Mesothelial cell of epicardium (in vitro differentiated cells): ENCODE measurements at regions not wholly inside any gene's neighbourhood (a gene's known extent, or its start where the extent isn't known, plus 50 kb on each side); places are given as distances from the start of the nearest gene placed in this dataset.

ENCODE experiments used
- DNase-seq, 2 experiments: peaks; one replicate each; pipeline ENCODE4 v3.0.0; 2021; ENCODE audit warnings: low spot score in 2 of 2; ENCODE audit not compliant: unreplicated experiment in 2 of 2
- H3K27ac Mint-ChIP-seq: 2 replicates; pipeline ENCODE4 v1.8.0; 2021; ENCODE audit warnings: mixed read lengths
- H3K27me3 Mint-ChIP-seq: 2 replicates; pipeline ENCODE4 v1.8.0; 2021; ENCODE audit warnings: low read depth, mixed read lengths
- H3K36me3 Mint-ChIP-seq: 2 replicates; pipeline ENCODE4 v1.8.0; 2021; ENCODE audit warnings: mixed read lengths
- H3K4me1 Mint-ChIP-seq: 2 replicates; pipeline ENCODE4 v1.8.0; 2021; ENCODE audit warnings: mixed read lengths
- H3K4me3 Mint-ChIP-seq: 2 replicates; pipeline ENCODE4 v1.8.0; 2021; ENCODE audit warnings: mild to moderate bottlenecking, moderate library complexity, mixed read lengths
- H3K9me3 Mint-ChIP-seq: 2 replicates; pipeline ENCODE4 v1.8.0; 2021; ENCODE audit warnings: mixed read lengths
- TF ChIP-seq, protein P1 (sequence below): fragments of 200-600 bp; sonication (generic); IDR thresholded peaks from one replicate; pipeline ENCODE4 v1.5.0; 2021; ENCODE audit warnings: antibody characterized with exemption; ENCODE audit not compliant: unreplicated experiment

DNA sequence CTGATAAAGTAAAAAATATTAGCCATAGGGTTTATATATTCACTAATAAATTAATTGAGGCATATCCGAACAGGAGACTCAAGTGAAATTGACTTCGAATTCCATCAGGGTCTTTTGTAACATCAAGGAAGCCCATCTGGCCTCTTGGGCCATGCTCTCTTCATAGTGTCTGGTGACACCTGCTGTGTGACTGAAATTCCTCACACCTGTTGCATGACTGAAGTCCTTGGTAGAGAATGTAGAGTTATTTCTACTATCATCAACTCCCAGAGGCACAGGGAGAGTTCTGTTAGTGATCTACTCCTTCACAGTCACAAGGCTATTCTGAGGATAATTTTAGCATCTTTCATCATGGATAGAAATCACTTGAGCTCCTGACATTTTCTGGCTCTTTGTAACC is 138.3 kb upstream of the LSM8 start:
- Mint-ChIP-seq H3K36me3 (no peaks in the 10 kb centered on the region), H3K4me3 (no peak overlapping the region), H3K27ac (no peak overlapping the region)

GRCh38 chr7:118046086-118046485 is 137.9 kb upstream of the LSM8 start:
- DNase-seq: no peak
- no peaks in the 10 kb centered on the region for H3K36me3 Mint-ChIP-seq
- H3K4me1 Mint-ChIP-seq: peaks cover 15% of the 10 kb centered on the region

More for the DNA sequence above, 138.3 kb upstream of the LSM8 start:
- Mint-ChIP-seq H3K9me3 (no peaks in the 10 kb centered on the region), H3K27me3 (no peaks in the 10 kb centered on the region), H3K4me1 (peaks cover 18% of the 10 kb centered on the region)
- no peak for DNase-seq
- TF ChIP-seq, protein P1, sequence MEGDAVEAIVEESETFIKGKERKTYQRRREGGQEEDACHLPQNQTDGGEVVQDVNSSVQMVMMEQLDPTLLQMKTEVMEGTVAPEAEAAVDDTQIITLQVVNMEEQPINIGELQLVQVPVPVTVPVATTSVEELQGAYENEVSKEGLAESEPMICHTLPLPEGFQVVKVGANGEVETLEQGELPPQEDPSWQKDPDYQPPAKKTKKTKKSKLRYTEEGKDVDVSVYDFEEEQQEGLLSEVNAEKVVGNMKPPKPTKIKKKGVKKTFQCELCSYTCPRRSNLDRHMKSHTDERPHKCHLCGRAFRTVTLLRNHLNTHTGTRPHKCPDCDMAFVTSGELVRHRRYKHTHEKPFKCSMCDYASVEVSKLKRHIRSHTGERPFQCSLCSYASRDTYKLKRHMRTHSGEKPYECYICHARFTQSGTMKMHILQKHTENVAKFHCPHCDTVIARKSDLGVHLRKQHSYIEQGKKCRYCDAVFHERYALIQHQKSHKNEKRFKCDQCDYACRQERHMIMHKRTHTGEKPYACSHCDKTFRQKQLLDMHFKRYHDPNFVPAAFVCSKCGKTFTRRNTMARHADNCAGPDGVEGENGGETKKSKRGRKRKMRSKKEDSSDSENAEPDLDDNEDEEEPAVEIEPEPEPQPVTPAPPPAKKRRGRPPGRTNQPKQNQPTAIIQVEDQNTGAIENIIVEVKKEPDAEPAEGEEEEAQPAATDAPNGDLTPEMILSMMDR: no peak

GRCh38 chr7:118046801-118047200 is 137.2 kb upstream of the LSM8 start:
- H3K9me3 Mint-ChIP-seq: no peaks in the 10 kb centered on the region
- no peaks in the 10 kb centered on the region for H3K27me3 Mint-ChIP-seq
- no peak for DNase-seq
- H3K4me1 Mint-ChIP-seq: peaks cover 9% of the 10 kb centered on the region
- H3K27ac Mint-ChIP-seq: no peak overlapping the region
- H3K36me3 Mint-ChIP-seq: no peaks in the 10 kb centered on the region
- TF ChIP-seq, protein P1: no peak
- H3K4me3 Mint-ChIP-seq: no peak overlapping the region

More at GRCh38 chr7:118046086-118046485, 137.9 kb upstream of the LSM8 start:
- Mint-ChIP-seq H3K27me3 (no peaks in the 10 kb centered on the region), H3K9me3 (no peaks in the 10 kb centered on the region), H3K4me3 (no peak overlapping the region), H3K27ac (no peak overlapping the region)
- TF ChIP-seq, protein P1: no peak

- no peaks in the 10 kb centered on the region for H3K36me3 Mint-ChIP-seq
- TF ChIP-seq, protein P1: no peak
- H3K27me3 Mint-ChIP-seq: no peaks in the 10 kb centered on the region
- peak overlapping the region; percentile 14 for H3K27ac Mint-ChIP-seq
- H3K4me1 Mint-ChIP-seq: peaks cover 6% of the 10 kb centered on the region
- H3K4me3 Mint-ChIP-seq: no peak overlapping the region
- H3K9me3 Mint-ChIP-seq: no peaks in the 10 kb centered on the region
- DNase-seq: no peak
These were observed 131.6 kb upstream of the LSM8 start for GRCh38 chr7:118052336-118052735.

DNA sequence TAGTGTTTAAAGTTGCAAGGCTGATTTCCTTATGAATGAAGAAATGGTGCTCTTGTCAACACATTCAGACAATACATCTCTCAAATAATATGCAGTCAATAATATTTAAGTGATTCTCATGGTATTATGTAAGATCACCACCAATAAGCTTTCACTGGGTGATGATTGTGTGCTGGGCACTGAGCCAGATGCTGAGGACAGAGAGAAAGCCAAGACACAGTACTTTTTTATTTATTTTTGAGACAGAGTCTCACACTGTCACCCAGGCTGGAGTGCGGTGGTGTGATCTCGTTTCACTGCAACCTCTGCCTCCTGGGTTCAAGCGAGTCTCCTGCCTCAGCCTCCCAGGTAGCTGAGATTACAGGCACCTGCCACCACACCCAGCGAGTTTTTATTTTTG is 130.6 kb upstream of the LSM8 start:
- Mint-ChIP-seq H3K27ac (no peak overlapping the region), H3K9me3 (no peaks in the 10 kb centered on the region), H3K4me3 (no peak overlapping the region), H3K36me3 (no peaks in the 10 kb centered on the region), H3K4me1 (peaks cover 6% of the 10 kb centered on the region), H3K27me3 (no peaks in the 10 kb centered on the region)
- DNase-seq: no peak
- TF ChIP-seq, protein P1: no peak

DNA sequence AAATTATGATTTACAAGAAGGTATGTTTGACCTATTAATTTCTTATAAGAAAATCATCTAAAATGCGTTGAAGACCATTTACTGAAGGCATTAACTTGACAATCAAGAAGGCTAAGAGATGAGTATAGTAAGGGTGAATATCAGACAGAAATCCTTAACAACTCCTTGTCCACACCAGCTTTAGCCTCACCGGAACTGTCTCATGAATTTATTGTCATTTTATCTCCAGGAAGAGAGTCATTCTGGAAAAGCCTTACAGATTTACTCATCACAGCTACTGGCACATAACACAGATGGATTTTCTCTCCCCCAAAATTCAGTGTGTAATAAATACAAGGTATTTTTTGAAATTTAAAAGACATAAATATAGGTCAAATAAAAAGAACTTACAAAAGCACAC is 129.4 kb upstream of the LSM8 start:
- no peaks in the 10 kb centered on the region for H3K36me3 Mint-ChIP-seq
- no peak overlapping the region for H3K27ac Mint-ChIP-seq
- no peaks in the 10 kb centered on the region for H3K9me3 Mint-ChIP-seq
- peaks cover 6% of the 10 kb centered on the region for H3K4me1 Mint-ChIP-seq
- TF ChIP-seq, protein P1: no peak
- H3K27me3 Mint-ChIP-seq: no peaks in the 10 kb centered on the region
- H3K4me3 Mint-ChIP-seq: no peak overlapping the region
- DNase-seq: no peak
